Effector CD8-positive, alpha-beta T cell (primary cell): ENCODE measurements at regions not wholly inside any gene's neighbourhood (a gene's known extent, or its start where the extent isn't known, plus 50 kb on each side); places are given as distances from the start of the nearest gene placed in this dataset.

Experiments
- DNase-seq: peaks from one replicate; lab custom pipeline; 2025; lab: John Stamatoyannopoulos, UW

- DNase-seq = no peak
These were observed 201.7 kb upstream of the CWC22 start for GRCh38 chr2:180208841-180209240.

GRCh38 chr2:180205621-180206235 lies 198.6 kb upstream of the CWC22 start:
- no peak for DNase-seq

GRCh38 chr2:180203972-180204371 lies 196.9 kb upstream of the CWC22 start:
- no peak for DNase-seq

GRCh38 chr2:180202467-180202951 lies 195.4 kb upstream of the CWC22 start:
- DNase-seq = no peak

GRCh38 chr2:180196419-180196977 lies 189.4 kb upstream of the CWC22 start:
- no peak for DNase-seq

- DNase-seq = no peak
These were observed 188.8 kb upstream of the CWC22 start for GRCh38 chr2:180195847-180196246.

GRCh38 chr2:180191432-180192124 lies 184.5 kb upstream of the CWC22 start:
- DNase-seq = no peak

DNA sequence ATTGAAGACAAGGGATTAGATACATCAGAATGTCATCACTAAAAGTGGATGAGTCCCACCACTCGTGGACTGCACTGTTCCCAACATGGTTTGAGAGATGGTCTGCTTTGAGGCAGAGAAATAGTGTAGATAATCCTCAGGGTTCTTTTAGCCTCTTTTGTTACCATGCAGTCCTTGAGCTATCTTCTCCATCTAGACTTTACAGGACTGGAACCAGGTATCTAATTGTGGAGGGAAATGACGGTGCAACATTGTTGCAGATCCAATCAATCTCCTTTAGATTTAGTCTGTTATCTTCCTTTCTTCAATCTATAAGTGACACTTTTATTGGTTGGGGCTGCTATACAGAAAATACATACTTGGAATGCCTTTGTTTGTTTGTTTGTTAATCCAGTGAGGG lies 183.8 kb upstream of the CWC22 start:
- no peak for DNase-seq

DNA sequence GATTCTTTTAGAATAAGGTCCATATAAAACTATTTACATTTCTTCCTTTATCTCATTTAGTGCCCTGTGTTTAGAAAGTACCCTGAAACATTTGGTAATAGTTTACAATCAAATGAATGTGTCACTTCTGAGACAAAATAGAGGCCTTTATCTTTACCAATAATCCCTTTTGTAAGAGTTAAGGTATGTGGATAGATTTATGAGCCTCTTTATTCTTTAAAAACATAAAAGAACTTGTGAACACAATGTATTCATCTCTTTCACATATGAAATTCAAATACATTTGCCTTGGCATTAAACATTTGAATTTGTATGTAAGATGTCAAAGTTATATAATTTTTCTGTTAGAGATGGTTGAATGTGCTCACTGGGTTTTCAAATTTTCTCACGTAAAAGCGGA lies 180.5 kb upstream of the CWC22 start:
- DNase-seq = no peak

- DNase-seq = no peak
These were observed 177.4 kb upstream of the CWC22 start for GRCh38 chr2:180184506-180184905.

- no peak for DNase-seq
These were observed 173.4 kb upstream of the CWC22 start for GRCh38 chr2:180180511-180180910.

- no peak for DNase-seq
These were observed 170.4 kb upstream of the CWC22 start for GRCh38 chr2:180177534-180177933.

GRCh38 chr2:180175736-180176135 lies 168.6 kb upstream of the CWC22 start:
- no peak for DNase-seq

DNA sequence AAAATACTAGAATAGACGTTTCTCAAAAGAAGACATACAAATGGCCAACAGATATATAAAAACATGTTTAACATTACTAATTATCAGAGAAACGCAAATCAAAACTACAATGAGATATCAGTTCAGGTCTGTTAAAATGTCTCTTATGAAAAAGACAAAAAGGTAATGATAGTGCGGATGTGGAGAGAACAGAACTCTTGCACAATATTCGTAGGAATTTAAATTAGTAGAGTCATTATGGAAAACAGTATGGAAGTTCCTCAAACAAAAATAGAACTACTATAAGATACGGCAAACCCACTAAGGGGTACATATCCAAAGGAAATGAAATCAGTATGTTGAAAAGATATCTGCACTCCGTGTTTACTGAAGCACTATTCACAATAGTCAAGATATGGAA lies 167.5 kb upstream of the CWC22 start:
- no peak for DNase-seq

DNA sequence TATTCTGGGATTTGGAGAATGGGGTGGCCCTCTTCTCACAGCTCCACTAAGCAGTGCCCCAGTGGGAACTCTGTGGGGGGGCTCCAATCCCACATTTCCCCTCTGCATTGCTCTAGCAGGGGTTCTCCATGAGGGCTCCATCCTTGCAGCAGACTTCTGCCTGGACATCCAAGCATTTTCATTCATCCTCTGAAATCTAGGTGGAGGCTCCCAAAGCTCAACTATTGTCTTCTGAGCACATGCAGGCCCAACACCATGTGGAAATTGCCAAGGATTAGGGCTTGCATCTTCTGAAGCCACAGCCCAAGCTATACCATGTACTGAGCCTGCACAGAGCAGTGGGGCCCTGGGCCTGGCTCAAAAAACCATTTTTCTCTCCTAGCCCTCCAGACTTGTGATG lies 162.4 kb upstream of the CWC22 start:
- no peak for DNase-seq

GRCh38 chr2:180161415-180161814 lies 154.3 kb upstream of the CWC22 start:
- no peak for DNase-seq

DNA sequence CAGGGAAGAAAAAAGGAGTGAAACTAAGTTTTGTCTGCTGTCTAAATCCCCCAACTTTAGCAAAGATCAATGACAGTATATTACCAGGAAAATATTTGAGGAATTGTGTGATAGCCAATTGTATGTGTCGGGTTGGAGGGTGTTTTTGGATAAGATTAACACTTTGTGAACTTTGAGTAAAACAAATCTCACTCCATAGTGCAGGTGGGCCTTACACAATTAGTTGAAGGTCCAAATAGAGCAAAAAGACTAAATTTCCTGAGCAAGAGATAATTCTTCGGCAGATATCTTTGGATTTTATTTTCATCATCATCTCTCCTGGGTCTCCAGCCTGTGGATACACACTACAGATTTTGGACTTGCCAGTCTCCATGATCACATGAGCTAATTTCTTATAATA lies 152.8 kb upstream of the CWC22 start:
- DNase-seq = no peak

GRCh38 chr2:180158961-180159360 lies 151.9 kb upstream of the CWC22 start:
- no peak for DNase-seq

DNA sequence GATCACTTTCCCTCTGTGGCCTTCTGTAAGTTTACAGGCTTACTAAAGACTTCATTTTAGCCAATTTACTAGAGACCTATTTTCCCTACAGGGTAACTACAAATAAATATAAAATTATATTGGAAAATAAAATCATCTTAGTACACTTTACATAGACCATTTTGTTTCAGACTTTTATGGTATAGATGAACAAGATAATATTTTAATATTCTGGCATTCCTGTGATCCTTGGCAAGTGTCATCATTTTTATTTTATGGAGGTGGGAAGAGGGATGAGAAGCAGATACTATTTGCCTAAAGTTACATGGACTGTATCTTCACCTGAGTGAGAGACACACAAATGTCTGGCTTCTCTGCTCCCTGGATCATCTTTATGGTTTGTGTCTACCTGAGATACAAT lies 149.6 kb upstream of the CWC22 start:
- no peak for DNase-seq

GRCh38 chr2:180150606-180151005 lies 143.5 kb upstream of the CWC22 start:
- no peak for DNase-seq

GRCh38 chr2:180146541-180146940 lies 139.4 kb upstream of the CWC22 start:
- DNase-seq = no peak

DNA sequence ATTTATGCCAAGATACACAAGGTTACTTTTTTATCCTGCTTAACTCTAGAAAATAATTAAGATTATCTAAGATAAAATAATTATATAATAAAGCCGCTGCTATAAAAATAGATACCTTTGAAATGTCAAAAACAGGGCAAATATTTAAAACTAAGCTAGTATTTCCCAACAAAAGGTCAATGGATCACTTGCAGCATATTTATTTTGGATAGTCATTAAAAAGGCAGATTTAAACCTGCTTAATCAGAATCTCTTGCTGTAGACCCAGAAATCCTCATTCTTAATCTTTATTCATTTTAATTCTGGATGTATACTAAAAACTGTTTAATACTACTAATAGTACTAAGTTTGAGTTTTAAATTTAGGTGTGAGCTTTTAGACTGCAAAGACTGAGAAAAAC lies 139.0 kb upstream of the CWC22 start:
- no peak for DNase-seq

DNA sequence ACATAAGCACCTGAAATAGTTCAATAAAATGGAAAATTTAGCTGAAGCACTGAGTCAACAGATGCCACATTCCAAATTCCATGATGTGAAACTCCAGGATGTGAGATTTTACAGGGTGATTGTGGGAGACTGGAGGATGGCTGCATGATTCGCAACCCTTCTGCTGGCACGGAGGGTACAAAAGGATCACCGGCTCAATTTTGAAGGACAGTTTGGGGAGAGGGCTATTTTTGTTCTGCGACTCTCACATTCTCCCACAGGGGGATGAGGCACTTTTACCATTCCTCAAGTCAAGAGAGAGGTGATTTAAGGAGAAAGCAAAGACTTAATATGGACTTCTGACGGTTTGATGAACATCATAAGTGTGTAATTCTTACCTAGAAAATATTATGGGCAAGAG lies 138.1 kb upstream of the CWC22 start:
- DNase-seq = no peak
